MM.1S (cell line): ENCODE measurements at regions not wholly inside any gene's neighbourhood (a gene's known extent, or its start where the extent isn't known, plus 50 kb on each side); places are given as distances from the start of the nearest gene placed in this dataset.
A peak's percentile ranks its signal among the peaks of the same experiment; 100 is the strongest.

Source experiments
- DNase-seq: peaks from one replicate; pipeline ENCODE4 v3.0.0-alpha.2; 2015
- H2AFZ ChIP-seq: fragments of 300-600 bp; sonication (generic); 2 replicates; pipeline ENCODE4 v1.6.0; 2016; ENCODE audit warnings: antibody characterized with exemption, low read length
- H3F3A ChIP-seq: fragments of 300-600 bp; sonication (generic); 2 replicates; pipeline ENCODE4 v1.6.1; 2016; ENCODE audit warnings: mild to moderate bottlenecking, antibody characterized with exemption, low read length, moderate library complexity, mixed read lengths; ENCODE audit not compliant: insufficient read depth
- H3K27ac ChIP-seq: fragments of 300-600 bp; sonication (generic); 2 replicates; pipeline ENCODE4 v1.5.1; 2016; ENCODE audit warnings: mild to moderate bottlenecking, low read length
- H3K27me3 ChIP-seq: fragments of 300-600 bp; sonication (generic); replicated peaks from 2 replicates; pipeline ENCODE4 v1.6.0; 2016; ENCODE audit warnings: low read length; ENCODE audit not compliant: insufficient read depth
- H3K36me3 ChIP-seq: fragments of 300-600 bp; sonication (generic); replicated peaks from 2 replicates; pipeline ENCODE4 v1.6.1; 2016; ENCODE audit warnings: mild to moderate bottlenecking, low read length, mixed read lengths; ENCODE audit not compliant: insufficient read depth
- H3K4me1 ChIP-seq: fragments of 300-600 bp; sonication (generic); 2 replicates; pipeline ENCODE4 v1.6.1; 2016; ENCODE audit warnings: low read length, mixed read lengths
- H3K4me2 ChIP-seq: fragments of 300-600 bp; sonication (generic); 2 replicates; pipeline ENCODE4 v1.6.0; 2016; ENCODE audit warnings: low read depth, low read length
- H3K4me3 ChIP-seq: fragments of 300-600 bp; sonication (generic); 2 replicates; pipeline ENCODE4 v1.5.1; 2016; ENCODE audit warnings: low read length, mixed read lengths
- H3K79me2 ChIP-seq: fragments of 300-600 bp; sonication (generic); 2 replicates; pipeline ENCODE4 v1.6.1; 2016; ENCODE audit warnings: mixed run types, low read length, mixed read lengths
- H3K9ac ChIP-seq: fragments of 300-600 bp; sonication (generic); 2 replicates; pipeline ENCODE4 v1.6.1; 2016; ENCODE audit warnings: low read length, mixed read lengths
- H3K9me2 ChIP-seq: fragments of 300-600 bp; sonication (generic); replicated peaks from 2 replicates; pipeline ENCODE4 v1.6.1; 2016; ENCODE audit warnings: mild to moderate bottlenecking, low read length, mixed read lengths; ENCODE audit not compliant: insufficient read depth
- H3K9me3 ChIP-seq: fragments of 300-600 bp; sonication (generic); replicated peaks from 2 replicates; pipeline ENCODE4 v1.6.1; 2016; ENCODE audit warnings: mild to moderate bottlenecking, low read length, mixed read lengths; ENCODE audit not compliant: insufficient read depth
- H4K20me1 ChIP-seq: fragments of 300-600 bp; sonication (generic); 2 replicates; pipeline ENCODE4 v1.6.1; 2016; ENCODE audit warnings: mild to moderate bottlenecking, low read length, moderate library complexity, mixed read lengths; ENCODE audit not compliant: insufficient read depth
- EZH2 ChIP-seq: fragments of 300-600 bp; sonication (generic); optimal IDR thresholded peaks from 2 replicates; pipeline ENCODE3; 2017; ENCODE audit warnings: low read depth, mild to moderate bottlenecking, antibody characterized with exemption, low read length, mixed read lengths
- EZH2phosphoT487 ChIP-seq: fragments of 300-600 bp; sonication (generic); IDR thresholded peaks from 2 replicates; pipeline ENCODE4 v1.6.1; 2018; ENCODE audit warnings: antibody characterized with exemption, low read length
- TF ChIP-seq, protein P1 (sequence below): fragments of 300-600 bp; sonication (generic); IDR thresholded peaks from 2 replicates; pipeline ENCODE4 v1.5.1; 2016; ENCODE audit warnings: antibody characterized with exemption, low read length, mixed read lengths

DNA sequence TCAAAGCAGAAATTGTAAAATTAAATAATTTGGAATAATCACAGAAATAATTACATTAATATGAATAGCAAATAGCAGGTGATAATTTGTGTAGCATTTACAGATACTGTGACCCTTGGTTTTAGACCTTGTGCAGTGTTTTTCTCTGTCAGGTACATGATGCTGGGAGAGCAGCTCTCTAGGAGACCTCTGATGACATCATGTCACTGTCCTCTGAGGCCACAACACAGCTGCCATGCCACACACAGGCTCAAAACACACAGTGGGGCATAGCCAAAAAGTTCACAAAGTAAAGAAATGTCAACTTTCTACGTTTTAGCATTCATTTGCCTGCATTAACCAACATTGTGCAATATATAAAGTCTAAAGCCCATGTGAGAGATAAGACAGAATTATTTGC lies 71.8 kb upstream of the ZBTB20 start:
- Histone ChIP-seq H3K27me3 (no peaks in the 10 kb centered on the region), H3K36me3 (no peaks in the 10 kb centered on the region), H3K9ac (no peak overlapping the region), H3K4me1 (peaks cover 21% of the 10 kb centered on the region), H3F3A (no peaks in the 10 kb centered on the region; the same call in 1 of the 2 replicates), H3K4me2 (peak overlapping the region; percentile 6; the same call in 1 of the 2 replicates), H3K4me3 (no peak overlapping the region), H4K20me1 (no peaks in the 10 kb centered on the region), H3K27ac (no peak overlapping the region), H3K79me2 (no peaks in the 10 kb centered on the region), H2AFZ (no peak overlapping the region), H3K9me3 (no peaks in the 10 kb centered on the region), H3K9me2 (no peaks in the 10 kb centered on the region)
- DNase-seq = no peak
- no peak for TF ChIP-seq EZH2phosphoT487

DNA sequence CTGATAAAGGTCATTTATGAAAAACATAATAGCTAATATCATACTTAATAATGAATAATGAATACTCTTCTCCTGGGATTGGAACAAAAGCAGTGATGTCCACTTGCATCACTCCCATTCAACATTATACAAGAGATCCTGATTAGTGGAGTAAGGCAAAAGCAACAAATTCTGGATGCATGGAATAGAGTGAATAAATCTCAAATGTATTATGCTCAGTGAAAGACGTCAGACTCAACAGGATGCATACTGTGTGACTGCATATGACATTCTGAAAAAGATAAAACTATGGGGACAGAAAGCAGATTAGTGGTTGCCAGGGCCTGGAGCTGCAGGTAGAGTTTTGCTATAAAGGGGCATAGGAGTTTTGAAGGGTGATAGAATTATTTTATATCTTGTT lies 77.6 kb upstream of the ZBTB20 start:
- no peaks in the 10 kb centered on the region for H3K9me3 ChIP-seq
- H2AFZ ChIP-seq = no peak overlapping the region
- no peaks in the 10 kb centered on the region for H4K20me1 ChIP-seq
- H3K9ac ChIP-seq = no peak overlapping the region
- peaks cover 4% of the 10 kb centered on the region; the same call in 1 of the 2 replicates for H3K4me1 ChIP-seq
- no peaks in the 10 kb centered on the region for H3K27me3 ChIP-seq
- DNase-seq = no peak
- no peaks in the 10 kb centered on the region for H3K36me3 ChIP-seq
- TF ChIP-seq EZH2 (no peak), EZH2phosphoT487 (no peak)
- TF ChIP-seq, protein P1, sequence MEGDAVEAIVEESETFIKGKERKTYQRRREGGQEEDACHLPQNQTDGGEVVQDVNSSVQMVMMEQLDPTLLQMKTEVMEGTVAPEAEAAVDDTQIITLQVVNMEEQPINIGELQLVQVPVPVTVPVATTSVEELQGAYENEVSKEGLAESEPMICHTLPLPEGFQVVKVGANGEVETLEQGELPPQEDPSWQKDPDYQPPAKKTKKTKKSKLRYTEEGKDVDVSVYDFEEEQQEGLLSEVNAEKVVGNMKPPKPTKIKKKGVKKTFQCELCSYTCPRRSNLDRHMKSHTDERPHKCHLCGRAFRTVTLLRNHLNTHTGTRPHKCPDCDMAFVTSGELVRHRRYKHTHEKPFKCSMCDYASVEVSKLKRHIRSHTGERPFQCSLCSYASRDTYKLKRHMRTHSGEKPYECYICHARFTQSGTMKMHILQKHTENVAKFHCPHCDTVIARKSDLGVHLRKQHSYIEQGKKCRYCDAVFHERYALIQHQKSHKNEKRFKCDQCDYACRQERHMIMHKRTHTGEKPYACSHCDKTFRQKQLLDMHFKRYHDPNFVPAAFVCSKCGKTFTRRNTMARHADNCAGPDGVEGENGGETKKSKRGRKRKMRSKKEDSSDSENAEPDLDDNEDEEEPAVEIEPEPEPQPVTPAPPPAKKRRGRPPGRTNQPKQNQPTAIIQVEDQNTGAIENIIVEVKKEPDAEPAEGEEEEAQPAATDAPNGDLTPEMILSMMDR = no peak
- H3K9me2 ChIP-seq = no peaks in the 10 kb centered on the region
- H3K4me3 ChIP-seq = no peak overlapping the region
- H3K79me2 ChIP-seq = no peaks in the 10 kb centered on the region
- H3K4me2 ChIP-seq = no peak overlapping the region
- H3K27ac ChIP-seq = no peak overlapping the region
- no peaks in the 10 kb centered on the region for H3F3A ChIP-seq

DNA sequence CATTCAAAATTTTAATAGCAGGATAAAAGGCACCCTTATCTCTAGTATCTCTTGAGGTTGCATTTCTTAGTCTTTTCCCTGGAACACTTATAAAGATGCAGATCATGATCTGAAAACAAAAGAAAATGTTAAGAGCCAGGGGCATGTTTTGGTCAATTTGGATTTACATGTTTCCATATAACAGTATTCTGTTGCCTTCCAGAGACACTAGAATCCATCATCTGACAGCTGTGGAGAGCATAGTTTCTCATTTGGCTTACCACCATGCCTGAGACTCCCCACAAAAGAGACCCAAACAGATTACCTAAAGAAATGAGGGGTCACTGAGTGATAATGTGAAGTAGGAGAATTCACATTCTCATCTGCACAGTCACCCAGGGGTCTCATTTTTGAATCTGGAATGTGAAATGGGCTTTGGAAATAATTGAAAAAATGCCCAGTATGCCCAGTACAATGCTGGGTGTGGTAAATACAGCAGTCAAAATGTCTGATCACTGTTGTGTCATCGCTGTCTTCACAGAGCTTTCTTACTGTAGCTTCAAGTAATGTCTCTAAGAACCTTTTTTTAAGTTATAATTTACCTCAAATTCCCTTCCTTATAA lies 79.9 kb upstream of the ZBTB20 start:
- Histone ChIP-seq H3K4me2 (no peak overlapping the region), H3K4me1 (no peaks in the 10 kb centered on the region), H3K36me3 (no peaks in the 10 kb centered on the region), H3K9ac (no peak overlapping the region), H3K27ac (no peak overlapping the region), H3K9me3 (no peaks in the 10 kb centered on the region), H3K4me3 (no peak overlapping the region), H4K20me1 (no peaks in the 10 kb centered on the region), H2AFZ (no peak overlapping the region), H3K79me2 (no peaks in the 10 kb centered on the region), H3K9me2 (no peaks in the 10 kb centered on the region), H3K27me3 (no peaks in the 10 kb centered on the region), H3F3A (no peaks in the 10 kb centered on the region)
- DNase-seq = no peak
- TF ChIP-seq, protein P1 = no peak
- no peak for TF ChIP-seq EZH2
- TF ChIP-seq EZH2phosphoT487 = no peak

DNA sequence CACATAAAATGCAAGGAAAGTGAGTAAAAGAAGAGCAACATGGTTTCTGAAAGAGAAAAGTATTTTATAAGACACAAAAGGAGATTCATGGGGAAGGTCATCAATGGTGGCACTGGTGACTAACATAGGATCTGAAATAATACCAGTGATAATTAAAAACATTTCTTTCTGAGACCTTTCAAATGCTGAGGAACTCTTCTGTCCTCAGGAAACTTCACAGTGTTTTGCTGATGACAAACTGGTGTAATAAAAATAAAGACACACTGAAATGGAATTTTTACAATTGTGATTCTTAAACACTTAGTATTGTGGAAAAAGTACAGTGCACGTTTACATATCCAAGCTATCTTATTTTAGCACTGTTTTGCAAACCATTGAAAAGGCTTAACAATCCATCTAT lies 80.4 kb upstream of the ZBTB20 start:
- H3K4me3 ChIP-seq = no peak overlapping the region
- no peak overlapping the region for H3K4me2 ChIP-seq
- no peaks in the 10 kb centered on the region for H3K79me2 ChIP-seq
- H3K27me3 ChIP-seq = no peaks in the 10 kb centered on the region
- H3K4me1 ChIP-seq = no peaks in the 10 kb centered on the region
- DNase-seq = no peak
- H3F3A ChIP-seq = no peaks in the 10 kb centered on the region
- no peaks in the 10 kb centered on the region for H3K36me3 ChIP-seq
- no peaks in the 10 kb centered on the region for H3K9me3 ChIP-seq
- H2AFZ ChIP-seq = no peak overlapping the region
- H3K9me2 ChIP-seq = no peaks in the 10 kb centered on the region
- TF ChIP-seq, protein P1 = no peak
- TF ChIP-seq EZH2phosphoT487 (no peak), EZH2 (no peak)
- no peak overlapping the region for H3K27ac ChIP-seq
- H3K9ac ChIP-seq = no peak overlapping the region
- no peaks in the 10 kb centered on the region for H4K20me1 ChIP-seq
